Stimulated activated CD8-positive, alpha-beta memory T cell treated with anti-CD3 and anti-CD28 coated beads, Interleukin-7, amount 100 ng/mL, for 1 hour (primary cell): ENCODE measurements at regions not wholly inside any gene's neighbourhood (a gene's known extent, or its start where the extent isn't known, plus 50 kb on each side); places are given as distances from the start of the nearest gene placed in this dataset.
"Not testable (repeated sequence)": the region's sequence is repeated elsewhere in the genome, so short reads cannot be mapped to it uniquely, and the experiment has no call there.

ENCODE experiments used
- DNase-seq, 2 donors: peaks; one replicate each; pipeline ENCODE4 v3.0.0-alpha.2; 2020; ENCODE audit warnings: low read depth in 2 of 2

DNA sequence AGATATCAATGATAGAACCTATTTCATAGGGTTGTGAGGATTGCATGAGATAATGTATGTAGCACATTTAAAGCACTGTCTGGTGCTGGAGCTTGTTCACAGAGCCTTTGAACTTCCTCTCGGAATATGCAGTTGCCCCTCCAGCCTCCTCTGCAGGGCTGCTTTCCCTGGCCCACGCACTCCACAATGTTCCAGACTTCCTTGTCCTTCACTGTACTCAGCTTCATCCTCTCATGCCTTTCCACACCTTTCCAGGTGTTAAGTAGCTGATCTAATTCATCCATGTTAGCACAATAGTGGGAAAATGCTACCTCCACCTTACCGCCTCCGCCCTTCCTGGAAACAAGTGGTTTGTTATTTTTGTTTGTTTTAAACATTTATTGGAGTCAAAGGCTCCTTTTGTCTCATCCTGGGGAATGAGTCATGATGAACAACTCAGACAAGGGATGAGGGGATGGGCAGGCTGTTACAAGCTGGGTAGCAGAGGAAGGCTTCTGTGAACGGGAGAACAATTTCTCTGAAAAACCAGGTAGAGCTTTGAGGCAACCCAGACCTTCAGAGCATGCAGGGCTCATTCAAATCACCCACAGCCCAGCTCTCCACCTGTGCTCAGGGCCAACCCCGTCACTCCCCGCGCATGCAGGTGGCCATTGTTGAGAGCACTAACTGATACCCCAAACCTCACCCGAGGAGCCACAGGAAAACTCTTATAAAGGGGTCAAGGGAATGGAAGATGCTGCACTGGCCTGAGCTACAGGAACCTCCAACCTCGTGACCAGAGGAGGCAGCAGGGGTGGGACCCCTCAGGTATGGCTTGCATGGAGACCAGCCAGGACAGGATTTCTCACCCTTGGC, 84.9 kb upstream of the TBL1X start:
- DNase-seq, result no peak

DNA sequence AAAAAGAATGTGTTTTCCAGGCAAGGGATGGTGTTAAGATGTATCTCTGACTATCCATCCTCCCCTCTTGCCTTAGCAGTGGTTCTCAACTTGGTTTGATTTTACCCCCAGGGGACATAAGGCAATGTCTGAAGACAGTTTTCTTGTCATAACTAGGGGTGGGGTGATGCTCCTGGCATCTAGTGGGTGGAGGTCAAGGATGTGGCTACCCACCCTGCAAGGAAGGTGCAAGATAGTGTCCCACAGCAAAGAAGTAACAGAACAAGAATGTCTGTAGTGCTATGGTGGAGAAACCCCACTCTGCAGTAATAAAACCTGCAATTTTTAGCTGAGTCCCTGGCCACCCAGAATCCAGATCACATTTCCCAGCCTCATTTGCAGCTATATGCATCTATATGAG, 81.2 kb upstream of the TBL1X start:
- DNase-seq, result no peak

DNA sequence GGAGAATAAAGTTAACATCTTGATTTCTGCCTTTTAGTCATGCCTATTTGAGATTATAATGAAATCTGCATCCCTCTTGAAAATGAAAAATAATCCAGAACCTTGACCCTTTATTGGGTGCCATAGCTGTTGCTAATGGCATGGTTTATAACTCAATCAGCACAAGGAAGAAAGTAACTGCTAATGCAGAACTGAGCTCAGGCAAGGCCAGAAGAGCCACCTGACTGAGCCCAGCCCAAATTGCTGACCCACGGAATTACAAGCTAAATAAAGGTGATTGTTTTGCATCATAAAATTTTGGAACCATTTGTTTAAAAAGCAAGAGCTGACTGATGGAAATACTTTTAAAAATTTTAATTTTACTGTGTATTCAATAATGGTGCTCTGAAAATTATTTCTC, 76.4 kb upstream of the TBL1X start:
- DNase-seq, result no peak

DNA sequence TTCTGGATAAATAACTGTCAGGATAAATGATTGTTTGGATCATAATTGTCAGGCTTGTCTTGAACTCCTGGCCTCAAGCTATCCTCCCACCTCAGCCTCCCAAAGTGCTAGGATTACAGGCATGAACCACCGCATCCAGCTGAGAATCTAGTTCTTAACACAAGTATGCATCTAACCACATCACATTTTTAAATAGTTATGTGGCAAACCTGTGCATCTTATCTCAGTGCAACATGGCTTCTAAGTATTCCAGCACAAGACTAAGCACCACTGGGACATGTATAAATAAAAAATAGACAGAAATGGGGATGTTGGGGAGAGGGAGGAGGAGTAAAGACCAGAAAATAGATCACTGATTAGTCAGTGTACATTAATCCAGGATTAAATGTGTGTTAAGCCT, 74.7 kb upstream of the TBL1X start:
- no peak for DNase-seq

GRCh38 chrX:9390693-9391368, 74.0 kb upstream of the TBL1X start:
- DNase-seq, result no peak

- DNase-seq, result no peak
These were observed 72.4 kb upstream of the TBL1X start for GRCh38 chrX:9392445-9392844.

GRCh38 chrX:9393571-9393970, 71.3 kb upstream of the TBL1X start:
- no peak for DNase-seq

GRCh38 chrX:9394212-9394611, 70.6 kb upstream of the TBL1X start:
- no peak for DNase-seq

DNA sequence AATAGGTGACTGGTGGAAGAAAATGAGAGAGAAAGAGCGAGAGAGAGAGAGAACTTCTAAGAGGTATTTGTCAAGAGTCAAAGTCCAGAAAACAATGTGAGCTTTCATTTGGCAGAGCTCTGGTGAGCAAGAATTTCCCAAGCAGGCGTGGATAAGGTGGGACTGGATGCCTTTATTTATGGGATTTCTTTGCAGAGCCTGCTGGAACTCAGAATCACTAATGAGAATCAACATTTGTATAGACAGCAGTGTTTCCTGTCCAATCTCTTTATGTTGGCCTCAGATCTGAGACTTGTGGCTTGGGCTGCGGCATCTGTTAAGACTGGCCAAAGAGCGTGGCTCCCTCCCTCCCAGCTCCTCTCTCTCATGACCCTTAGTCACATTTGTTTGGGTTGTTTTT, 67.9 kb upstream of the TBL1X start:
- DNase-seq, result no peak

GRCh38 chrX:9401051-9401450, 63.8 kb upstream of the TBL1X start:
- DNase-seq, result no peak

DNA sequence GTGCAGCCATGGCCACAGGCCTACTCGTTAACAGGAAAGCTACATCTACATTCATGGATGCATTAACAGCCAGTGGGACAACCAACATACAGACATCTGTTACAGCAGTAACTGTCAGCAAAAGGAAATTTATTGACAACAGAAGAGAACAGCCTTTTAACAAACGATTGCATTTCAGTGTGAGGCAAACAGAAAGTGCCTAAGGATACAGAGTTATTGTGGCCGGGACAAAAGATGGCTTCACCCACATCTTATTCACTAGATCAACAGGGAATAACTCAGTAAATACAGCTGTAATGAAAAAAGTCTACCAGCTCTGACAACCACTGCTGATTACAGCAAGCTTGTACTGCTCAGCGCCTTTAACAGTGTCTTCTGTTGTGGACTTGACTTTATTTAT, 61.5 kb upstream of the TBL1X start:
- no peak for DNase-seq

- not testable (repeated sequence) for DNase-seq
These were observed 59.2 kb upstream of the TBL1X start for GRCh38 chrX:9405635-9406034.

DNA sequence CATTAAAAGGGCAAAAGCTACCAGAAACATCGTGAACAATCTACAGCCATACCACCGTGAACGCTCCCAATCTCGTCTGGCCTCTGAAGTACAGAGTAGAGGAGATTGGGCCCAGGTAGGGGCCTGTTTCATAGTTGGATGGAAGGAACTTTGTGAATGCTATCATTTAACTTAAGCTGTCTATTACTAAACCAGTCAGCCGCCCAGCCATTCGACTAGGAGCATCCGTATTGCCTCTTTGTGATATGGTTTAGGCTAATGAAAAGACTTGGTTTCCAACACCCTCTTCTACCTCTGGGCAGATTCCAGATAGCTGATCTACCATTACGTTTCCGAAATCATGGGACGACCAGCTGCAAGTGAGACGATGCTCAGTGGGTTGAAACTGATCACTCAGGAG, 54.0 kb upstream of the TBL1X start:
- DNase-seq, result not testable (repeated sequence)

- DNase-seq, result not testable (repeated sequence)
These were observed 53.2 kb upstream of the TBL1X start for GRCh38 chrX:9411682-9412081.

DNA sequence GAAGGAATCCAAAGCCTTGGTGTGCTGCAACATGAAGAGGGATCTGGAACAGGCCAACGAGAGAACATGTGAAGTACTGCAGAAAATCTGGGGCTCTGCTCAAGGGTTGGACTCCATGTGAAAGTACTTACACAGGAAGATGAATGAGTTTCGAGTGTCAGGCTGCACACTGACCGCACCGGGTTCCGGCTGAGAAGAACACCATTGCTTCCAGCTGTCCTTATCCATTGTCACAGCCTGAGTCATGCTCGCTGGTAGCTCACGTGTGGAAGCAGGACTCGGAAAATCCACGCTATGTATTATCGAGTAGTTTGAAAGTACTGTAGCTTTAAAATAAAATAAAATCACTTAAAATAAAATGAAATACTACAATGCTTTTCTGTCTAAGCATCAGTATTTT, 50.4 kb upstream of the TBL1X start:
- no peak for DNase-seq
